GM21423 (cell line): ENCODE measurements at regions not wholly inside any gene's neighbourhood (a gene's known extent, or its start where the extent isn't known, plus 50 kb on each side); places are given as distances from the start of the nearest gene placed in this dataset.
"Not testable (repeated sequence)": the region's sequence is repeated elsewhere in the genome, so short reads cannot be mapped to it uniquely, and the experiment has no call there.

Experiments
- ATAC-seq: cut with Tn5 transposase; IDR thresholded peaks from one replicate; pipeline ENCODE4 v1.9.1; 2021; ENCODE audit warnings: mild to moderate bottlenecking, moderate library complexity; ENCODE audit not compliant: unreplicated experiment

GRCh38 chr3:8338424-8338823 is 163.2 kb upstream of the LMCD1 start:
- no peak for ATAC-seq

- no peak for ATAC-seq
These were observed 159.8 kb upstream of the LMCD1 start for GRCh38 chr3:8341821-8342247.

GRCh38 chr3:8343058-8343457 is 158.6 kb upstream of the LMCD1 start:
- ATAC-seq: no peak

GRCh38 chr3:8345398-8345797 is 156.2 kb upstream of the LMCD1 start:
- no peak for ATAC-seq

GRCh38 chr3:8348076-8348475 is 153.5 kb upstream of the LMCD1 start:
- no peak for ATAC-seq

GRCh38 chr3:8352475-8352874 is 149.1 kb upstream of the LMCD1 start:
- no peak for ATAC-seq

GRCh38 chr3:8353364-8353763 is 148.3 kb upstream of the LMCD1 start:
- no peak for ATAC-seq

- no peak for ATAC-seq
These were observed 146.3 kb upstream of the LMCD1 start for GRCh38 chr3:8355346-8355745.

- ATAC-seq: not testable (repeated sequence)
These were observed 145.6 kb upstream of the LMCD1 start for GRCh38 chr3:8356066-8356465.

- ATAC-seq: no peak
These were observed 143.8 kb upstream of the LMCD1 start for GRCh38 chr3:8357859-8358258.

- no peak for ATAC-seq
These were observed 142.5 kb upstream of the LMCD1 start for GRCh38 chr3:8359133-8359532.

GRCh38 chr3:8363200-8363599 is 138.4 kb upstream of the LMCD1 start:
- ATAC-seq: no peak

- no peak for ATAC-seq
These were observed 136.1 kb upstream of the LMCD1 start for GRCh38 chr3:8365541-8365940.

GRCh38 chr3:8366219-8366810 is 135.3 kb upstream of the LMCD1 start:
- no peak for ATAC-seq

GRCh38 chr3:8368598-8368997 is 133.0 kb upstream of the LMCD1 start:
- ATAC-seq: no peak

GRCh38 chr3:8369638-8370037 is 132.0 kb upstream of the LMCD1 start:
- no peak for ATAC-seq

- no peak for ATAC-seq
These were observed 130.5 kb upstream of the LMCD1 start for GRCh38 chr3:8371085-8371551.

- ATAC-seq: no peak
These were observed 129.6 kb upstream of the LMCD1 start for GRCh38 chr3:8371960-8372463.

- ATAC-seq: no peak
These were observed 120.5 kb upstream of the LMCD1 start for GRCh38 chr3:8380904-8381704.

GRCh38 chr3:8385848-8386620 is 115.6 kb upstream of the LMCD1 start:
- ATAC-seq: no peak

GRCh38 chr3:8387571-8387970 is 114.1 kb upstream of the LMCD1 start:
- ATAC-seq: no peak
